ENCODE measurements at regions not wholly inside any gene's neighbourhood (a gene's known extent, or its start where the extent isn't known, plus 50 kb on each side); places are given as distances from the start of the nearest gene placed in this dataset.

DNA sequence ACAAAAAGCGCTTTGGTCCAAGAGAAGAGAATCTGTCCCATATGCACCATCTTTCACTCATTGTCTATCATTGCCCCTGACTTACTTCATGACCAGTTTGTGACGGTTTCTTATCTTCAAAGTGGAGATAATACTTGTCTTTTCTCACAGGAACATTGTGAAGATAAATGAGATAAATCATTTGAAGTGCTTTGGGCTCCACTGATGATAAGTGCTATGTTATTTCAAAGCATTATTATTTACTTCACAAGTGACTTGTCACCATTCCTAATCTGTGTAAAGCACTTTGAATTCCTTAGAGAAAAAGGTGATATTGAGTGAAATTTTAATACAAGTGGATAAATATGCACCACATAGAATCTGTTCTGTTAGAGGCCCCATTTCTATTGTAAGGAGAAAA is 731.6 kb upstream of the PTBP2 start:
- DNase-seq (ENCODE audit: low read depth in 2 of 2): no peak

DNA sequence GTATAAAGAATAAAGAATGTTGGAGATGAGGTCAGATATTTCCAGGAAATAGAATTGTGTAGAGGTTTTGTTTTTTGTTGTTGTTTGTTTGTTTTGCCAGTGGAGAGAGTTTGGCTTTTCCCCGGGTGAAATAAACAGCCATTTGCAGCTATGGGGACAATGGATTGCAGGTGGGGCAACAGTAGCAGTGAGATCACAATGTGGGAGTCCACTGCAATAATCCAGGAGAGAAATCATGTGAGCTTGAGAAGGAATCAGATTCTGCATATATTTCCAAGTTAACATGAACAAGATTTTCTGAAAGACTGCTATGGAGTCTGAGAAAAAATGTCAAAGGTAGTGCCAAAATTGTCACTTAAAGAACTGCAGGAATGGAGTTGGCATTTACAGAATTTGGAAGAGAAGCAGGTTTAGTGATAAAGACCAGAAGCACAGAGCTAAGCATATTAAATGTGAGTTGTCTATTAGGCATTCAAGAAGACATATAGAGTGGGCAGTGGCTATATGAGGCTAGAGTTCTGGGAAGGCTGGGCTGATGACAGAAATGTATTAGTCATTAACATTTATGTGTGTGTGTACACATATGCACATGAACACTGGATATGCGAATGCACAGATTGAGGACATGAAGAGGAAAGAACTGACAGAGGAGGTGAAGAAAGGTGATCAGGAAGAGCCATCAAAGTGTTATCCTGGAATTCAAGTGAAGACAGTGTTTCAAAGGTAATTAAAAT is 729.6 kb upstream of the PTBP2 start:
- no peak for DNase-seq (ENCODE audit: low read depth in 2 of 2)

DNA sequence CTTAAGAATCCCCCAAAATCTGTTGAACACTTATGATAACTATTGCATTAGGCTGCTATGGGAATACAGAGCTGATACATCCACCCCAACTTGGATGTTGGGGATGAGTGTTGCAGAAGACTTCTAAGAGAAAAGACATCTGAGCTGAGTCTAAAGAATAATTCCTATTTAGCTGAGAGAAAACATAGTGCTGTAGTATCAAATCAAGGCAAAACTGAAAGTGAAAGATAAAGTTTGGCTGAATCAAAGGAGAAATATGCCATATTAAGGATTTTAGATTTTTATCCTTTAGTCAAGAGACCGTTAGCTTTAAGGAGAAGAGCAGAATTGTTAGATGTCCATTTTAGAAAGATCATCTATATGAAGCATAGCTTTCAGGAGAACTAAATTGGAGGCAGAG is 726.9 kb upstream of the PTBP2 start:
- no peak for DNase-seq (ENCODE audit: low read depth in 2 of 2)

DNA sequence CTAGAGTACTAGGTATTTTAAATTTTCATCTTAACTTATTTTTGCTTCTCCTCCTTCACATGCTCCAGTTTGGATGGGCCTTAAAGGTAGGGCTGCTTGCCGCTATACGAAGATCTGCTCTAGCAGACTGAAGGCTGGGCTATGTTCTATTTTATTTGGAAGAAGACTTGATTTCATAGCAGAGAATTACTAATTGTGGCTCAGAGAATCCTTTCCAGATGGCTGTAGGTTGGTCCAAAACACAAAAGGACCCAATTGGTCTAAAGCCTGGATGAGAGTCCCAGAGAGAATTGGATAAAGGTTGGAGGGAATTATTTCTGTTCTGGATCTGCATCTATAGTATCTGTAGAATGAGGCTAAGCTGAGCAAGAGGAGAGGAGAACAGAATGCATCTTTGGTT is 719.4 kb upstream of the PTBP2 start:
- no peak for DNase-seq (ENCODE audit: low read depth in 2 of 2)

DNA sequence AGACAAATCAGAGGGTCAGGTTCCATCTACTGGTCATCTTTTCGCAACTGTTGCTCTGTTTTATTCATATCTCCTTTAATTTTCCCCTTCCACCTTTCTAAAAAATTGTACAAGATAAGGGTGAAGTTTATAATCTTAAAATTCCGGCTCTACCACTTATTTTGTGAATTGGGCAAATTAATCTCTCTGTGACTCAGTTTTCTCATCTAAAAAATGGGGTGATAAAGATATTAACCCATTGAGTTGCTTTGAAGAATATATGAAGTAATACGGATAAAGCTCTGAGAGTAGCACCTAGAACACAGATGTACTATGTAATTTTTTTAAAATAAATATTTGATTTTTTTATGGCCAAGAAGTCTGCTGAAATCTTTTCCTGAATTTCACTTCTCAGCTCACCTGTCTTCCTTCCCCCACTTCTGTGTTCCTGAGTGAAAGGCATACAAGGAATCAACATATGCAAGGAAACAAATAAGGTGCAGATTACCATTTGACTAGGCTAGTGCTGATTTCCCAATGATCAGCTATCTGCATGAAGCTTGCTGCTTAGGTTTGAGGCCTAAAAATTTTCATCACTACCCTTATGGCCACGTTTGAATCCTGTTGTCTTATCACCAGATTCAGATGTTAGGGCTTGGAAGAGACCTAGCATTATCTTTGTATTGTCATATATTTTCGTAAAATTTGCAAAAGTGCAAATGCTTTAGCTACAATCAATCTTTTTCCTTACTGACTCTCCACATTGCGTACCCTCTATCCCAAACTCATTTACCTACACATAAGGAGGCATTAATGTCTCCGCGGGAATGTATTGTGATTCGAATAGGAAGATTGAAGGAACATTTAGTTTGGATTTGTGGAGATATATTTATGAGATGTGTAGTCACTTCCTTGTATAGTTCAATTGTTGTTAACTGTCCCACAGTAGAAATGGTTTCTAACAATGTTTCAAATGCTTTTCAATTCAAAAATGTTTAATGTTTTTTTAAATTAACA is 718.3 kb upstream of the PTBP2 start:
- no peak for DNase-seq (ENCODE audit: low read depth in 2 of 2)

DNA sequence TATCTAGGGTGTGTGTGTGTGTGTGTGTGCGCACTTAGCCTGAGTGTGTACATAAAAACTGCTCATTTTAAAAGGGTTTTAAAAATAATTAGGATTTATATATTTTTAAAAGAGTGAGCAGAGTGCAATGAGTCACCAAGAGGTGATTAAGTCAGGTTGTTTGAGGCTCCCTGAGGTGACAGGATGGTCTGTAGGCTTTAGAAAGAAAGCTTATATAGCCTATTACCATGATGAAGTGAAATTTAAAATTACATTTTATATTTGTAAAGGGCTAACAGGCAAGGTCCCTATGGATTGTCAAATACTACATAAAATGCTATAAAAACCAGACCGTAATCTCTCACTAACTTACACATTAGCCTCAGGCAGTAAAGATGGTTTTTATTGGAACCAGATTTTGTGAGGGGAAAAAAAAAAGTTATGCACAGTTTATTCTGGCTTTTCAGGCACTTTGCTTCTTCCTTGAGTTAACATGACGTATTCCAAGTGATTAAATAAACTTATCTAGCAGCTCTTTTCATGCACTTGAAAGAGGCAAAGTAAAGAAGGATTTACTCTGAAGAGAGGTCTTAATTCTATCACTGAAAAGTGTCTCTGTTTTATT is 711.7 kb upstream of the PTBP2 start:
- no peak for DNase-seq (ENCODE audit: low read depth in 2 of 2)

DNA sequence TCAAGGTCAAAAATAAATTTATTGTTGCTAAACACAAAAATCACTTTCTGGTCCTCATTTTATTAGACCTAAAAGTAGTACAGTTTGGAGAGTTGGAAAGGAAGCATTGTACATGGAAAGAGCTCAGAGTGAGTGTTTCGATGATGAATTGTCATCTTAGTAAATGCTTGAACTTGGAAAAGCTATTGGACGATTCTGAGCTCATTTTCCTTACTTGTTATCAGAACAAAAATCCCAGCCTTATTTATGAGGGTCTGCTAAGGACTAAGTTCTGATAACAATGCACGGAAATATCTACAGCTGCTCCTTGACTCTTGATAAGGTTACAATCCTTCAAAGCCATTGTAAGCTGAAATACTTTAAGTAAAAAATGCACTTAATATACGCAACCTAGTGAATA is 710.0 kb upstream of the PTBP2 start:
- DNase-seq (ENCODE audit: low read depth in 2 of 2): no peak

DNA sequence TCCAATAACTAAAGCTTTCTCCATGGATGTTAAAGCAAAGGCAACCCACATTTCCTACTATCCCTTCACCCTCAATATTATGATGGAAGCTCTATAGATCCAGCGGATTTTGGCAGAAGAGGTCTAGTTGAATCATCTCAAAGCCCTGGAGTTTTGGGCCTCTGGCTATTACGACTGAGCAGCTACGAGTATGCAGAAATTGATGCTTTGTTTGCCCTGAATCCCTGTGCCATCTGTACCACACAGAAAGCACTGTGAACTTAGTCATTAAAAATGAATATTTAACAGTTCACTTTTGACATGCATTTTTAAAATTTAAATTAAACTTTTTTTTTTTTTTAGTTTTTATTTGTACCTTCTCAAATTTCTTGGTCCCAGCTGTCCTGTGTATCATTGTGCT is 705.4 kb upstream of the PTBP2 start:
- no peak for DNase-seq (ENCODE audit: low read depth in 2 of 2)

DNA sequence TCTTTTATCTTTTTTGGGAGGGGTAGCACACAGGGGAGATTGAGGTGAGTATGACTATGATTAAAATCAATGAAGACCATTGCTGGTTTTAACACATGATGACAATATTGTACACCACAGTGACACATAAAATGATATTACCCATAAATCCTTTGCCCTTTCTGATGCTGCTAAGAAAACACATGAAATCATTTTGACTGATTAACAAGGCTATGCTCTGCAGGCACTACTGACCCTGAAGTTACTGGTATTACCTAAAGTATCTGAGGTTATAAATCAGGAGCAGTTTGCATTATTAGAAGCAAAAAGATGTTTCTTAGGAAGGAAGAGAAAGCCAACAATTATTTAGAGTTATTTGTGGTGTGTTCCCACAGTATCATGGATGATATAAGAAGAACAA is 701.2 kb upstream of the PTBP2 start:
- no peak for DNase-seq (ENCODE audit: low read depth in 2 of 2)

DNA sequence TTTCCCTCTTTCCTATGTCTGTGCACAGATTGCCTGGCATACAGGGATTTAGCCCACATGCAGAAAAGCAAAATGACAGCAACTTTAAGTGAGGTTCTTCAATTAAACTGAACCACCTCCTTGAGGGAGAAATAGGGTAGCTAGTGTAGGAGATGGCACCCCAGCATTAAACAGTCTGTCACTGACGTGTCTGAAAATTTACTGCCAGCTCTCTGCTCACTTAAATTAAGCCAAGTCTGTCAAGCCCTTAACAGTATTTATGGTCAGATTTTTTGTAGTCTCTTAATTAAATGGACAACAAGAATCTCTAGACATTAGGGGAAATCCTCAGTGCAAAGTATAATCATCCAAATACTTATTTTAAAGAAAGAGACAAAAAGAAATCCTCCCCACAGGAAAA is 696.5 kb upstream of the PTBP2 start:
- DNase-seq (ENCODE audit: low read depth in 2 of 2): no peak

DNA sequence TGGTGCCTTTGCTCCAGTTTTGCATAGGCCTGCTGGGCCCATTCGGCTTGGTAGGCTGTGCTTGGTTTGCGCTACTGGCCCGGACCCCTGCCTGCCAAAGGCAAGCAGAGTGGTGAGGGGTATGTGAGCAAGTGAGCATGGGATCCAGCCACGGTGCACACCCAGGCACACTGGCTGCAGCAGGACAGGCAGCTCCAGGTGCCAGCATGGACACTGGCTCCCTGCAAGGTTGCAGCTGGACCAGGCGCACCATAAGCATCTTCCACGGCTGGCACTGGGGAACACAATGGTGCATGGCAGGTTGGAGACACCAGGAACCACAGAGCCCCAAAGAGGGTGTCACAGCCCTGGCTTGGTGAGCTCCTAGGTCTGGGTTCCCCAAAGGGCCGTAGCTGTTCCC is 693.5 kb upstream of the PTBP2 start:
- DNase-seq (ENCODE audit: low read depth in 2 of 2): no peak

DNA sequence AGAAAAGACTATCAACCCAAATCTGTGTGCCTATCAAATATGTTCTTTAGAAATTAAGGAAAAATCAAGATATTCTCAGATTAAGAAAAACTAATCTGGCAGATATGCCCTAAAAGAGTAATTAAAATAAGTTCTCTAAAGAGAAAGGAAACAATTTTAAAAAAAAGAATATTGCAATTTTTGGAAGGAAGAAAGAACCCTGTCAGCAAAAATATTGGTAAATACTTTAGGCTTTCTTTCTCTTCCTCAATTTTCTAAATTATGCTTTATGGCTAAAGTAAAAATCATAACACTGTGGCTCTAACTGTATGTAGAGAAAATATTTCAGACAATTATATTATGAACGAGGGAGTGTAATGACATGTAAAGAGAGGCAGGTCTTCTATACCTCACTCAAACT is 691.3 kb upstream of the PTBP2 start:
- no peak for DNase-seq (ENCODE audit: low read depth in 2 of 2)

DNA sequence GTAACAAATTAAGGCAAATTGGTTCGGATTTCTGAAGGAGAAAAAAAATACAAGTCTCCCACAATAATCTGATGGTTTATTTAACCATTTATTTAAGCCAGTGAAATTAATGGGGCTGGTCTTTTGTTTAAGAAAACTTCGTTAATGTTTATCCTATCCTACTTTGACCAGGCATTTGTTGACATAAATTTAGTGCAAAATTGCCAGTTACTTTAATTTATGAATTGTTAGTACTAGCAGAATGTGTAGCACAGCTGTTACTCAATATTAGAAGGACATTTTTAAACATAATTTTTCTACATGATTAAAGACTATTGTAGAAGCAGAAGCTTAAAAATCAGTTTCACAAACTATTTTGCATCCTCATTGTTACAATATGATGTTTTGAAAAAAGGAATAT is 687.6 kb upstream of the PTBP2 start:
- no peak for DNase-seq (ENCODE audit: low read depth in 2 of 2)

DNA sequence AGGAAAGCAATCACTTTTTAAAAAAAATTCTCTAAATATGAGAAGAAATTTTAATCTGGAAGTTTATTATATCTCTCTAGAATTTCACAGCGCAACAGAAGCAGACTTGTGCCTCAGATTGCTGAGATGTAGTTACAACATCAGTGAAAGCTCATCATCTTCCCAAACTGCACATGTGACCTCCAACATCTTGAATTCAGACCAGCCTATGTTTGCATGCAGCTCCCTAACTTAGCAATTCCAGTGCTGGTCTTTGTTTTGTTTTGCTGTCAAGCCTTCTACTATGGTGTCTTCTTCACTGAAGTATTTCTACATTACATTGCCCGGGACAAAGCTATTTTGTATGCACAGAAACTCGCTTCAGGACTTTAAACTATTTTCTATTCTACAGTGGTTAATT is 684.8 kb upstream of the PTBP2 start:
- no peak for DNase-seq (ENCODE audit: low read depth in 2 of 2)

DNA sequence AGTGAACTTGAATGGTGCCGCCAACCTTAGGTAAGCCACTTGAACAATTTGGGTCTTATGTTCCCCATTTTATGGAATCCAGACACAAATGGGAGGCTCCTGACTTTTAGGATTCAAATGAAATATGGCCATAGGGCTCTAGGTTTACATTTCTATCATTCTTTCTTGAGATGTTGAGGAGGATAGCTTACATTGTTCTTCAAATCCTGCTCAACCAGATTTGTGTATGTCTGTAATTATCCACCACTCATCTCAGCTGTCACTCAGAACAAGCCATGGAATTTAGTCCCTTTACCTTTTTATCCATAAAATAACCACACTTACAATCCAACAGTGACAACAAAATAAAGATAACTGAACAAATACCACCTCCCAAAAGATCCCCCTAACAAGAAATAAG is 682.9 kb upstream of the PTBP2 start:
- no peak for DNase-seq (ENCODE audit: low read depth in 2 of 2)

DNA sequence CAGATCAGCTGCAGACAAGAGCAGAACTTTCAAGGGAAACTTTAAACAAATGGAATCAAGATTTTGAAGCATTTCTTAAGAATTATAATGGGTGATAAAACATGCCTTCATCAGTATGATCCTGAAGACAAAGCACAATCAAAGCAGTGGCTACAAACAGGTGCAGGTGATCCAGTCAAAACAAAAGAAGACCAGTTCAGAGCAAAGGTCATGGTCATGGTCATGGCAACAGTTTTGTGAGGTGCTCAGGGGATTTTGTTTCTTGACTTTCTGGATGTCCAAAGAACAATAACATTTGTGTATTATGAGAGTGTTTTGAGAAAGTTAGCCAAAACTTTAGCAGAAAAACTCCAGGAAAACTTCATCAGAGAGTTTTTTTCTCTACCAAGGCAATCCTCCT is 681.7 kb upstream of the PTBP2 start:
- DNase-seq (ENCODE audit: low read depth in 2 of 2): no peak

DNA sequence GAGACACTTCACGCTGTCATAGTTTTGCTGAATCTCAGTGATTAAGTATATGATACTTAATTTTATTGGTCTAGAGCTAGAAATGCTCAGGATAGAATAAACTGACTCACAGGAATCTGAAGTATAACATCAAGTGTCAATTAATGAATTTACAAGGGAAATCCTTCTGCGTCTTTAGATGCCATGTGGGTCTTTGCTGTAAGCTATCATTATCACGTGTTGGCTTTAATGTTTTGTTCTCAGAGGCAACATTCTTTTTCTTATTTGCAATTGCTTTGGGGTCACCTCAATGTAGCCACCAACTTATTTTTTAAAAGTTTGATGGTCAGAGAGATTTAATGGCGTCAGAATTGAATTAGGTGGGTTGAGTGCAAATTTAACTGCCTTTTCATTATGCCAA is 680.1 kb upstream of the PTBP2 start:
- no peak for DNase-seq (ENCODE audit: low read depth in 2 of 2)

DNA sequence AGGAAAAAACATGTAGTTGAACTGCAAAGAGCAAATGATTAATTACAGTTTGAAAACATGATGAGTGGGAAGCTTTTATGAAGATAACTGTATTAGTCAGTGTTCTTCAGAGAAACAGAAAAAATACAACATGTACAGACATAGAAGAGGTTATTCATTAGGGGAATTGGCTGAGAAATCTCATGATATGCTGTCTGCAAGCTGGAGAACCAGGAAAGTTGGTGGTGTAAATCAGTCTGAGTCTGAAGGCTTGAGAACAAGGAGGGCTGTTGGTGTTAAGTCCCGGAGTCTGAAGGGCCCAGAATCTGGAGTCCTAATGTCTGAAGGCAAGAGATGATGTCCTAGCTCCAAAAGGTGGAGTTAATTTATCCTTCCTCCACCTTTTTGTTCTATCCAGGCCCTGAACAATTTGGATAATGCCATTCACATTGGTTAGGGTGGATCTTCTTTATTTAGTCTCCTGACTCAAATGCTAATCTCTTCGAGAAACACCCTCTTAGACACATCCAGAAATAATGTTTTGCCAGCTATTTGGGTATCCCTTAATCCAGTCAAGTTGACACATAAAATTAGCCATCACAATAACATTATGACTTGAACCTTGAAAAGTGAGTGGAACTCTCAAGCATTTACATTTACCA is 672.9 kb upstream of the PTBP2 start:
- no peak for DNase-seq (ENCODE audit: low read depth in 2 of 2)

DNA sequence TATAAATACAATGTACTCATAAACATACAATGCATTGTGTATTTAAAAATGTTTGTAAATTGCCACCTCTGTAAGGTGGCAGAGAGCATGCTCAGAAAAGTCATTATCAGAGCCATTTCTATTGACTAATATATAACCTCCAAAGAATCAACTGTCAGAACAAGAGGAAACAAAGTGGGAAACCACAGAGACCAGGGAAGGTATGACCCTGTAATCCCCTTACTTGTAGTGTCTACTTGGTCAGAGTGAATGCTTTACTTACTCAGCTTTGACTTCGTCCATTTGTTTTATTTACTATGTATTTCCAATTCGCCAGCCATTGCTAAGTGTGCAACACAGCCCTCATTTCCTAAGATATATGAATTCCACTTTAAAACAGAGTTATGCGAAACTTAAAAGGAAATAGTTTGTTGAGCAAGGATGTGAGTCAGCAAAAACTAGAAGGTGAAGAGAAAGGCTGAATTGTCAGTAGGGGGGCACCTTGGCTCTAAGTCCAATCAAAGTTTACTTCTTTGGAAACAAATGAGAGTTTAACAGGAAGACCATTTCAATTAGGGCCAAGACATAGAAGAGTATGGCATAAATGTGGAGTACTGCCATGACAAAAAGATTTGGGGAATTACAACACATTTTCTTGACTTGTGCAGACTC is 671.7 kb upstream of the PTBP2 start:
- DNase-seq (ENCODE audit: low read depth in 2 of 2): no peak

DNA sequence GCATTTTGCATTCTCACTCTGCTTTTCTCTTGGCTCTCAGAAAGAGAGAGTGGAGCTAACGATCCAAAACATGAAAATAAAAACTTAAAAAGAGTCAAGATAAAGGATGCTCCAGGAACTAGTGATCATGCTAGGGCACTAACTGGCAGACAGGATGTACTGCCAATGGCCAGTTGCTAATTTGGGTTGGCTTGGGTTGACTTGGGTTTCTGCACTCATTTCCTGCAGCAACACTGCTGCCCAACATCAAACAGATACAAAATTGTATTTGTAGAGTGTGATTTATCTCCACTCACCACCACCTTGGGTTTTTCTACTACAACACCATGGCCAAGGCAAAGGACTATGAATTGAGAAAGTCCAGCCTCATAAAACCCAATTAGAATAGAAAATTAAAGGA is 662.3 kb upstream of the PTBP2 start:
- no peak for DNase-seq (ENCODE audit: low read depth in 2 of 2)

DNA sequence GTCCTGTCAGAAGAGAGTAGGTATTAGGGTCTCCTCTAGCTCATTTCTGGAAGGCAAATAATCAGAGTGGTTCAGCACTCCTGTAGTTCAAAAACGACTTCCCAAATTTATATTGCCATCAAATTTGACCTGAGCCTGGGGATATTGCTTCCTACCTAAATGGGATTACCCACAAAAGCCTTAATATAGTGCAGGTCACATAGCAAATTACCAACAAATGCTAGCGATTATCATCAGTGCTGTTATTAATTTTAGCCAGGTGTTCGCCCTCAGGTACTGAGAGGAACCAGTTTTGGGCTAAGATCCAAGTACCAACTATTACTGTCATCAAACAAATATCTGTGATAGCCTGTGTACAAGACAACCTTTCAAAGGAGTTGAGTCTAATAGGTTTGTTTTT is 661.8 kb upstream of the PTBP2 start:
- DNase-seq (ENCODE audit: low read depth in 2 of 2): no peak

DNA sequence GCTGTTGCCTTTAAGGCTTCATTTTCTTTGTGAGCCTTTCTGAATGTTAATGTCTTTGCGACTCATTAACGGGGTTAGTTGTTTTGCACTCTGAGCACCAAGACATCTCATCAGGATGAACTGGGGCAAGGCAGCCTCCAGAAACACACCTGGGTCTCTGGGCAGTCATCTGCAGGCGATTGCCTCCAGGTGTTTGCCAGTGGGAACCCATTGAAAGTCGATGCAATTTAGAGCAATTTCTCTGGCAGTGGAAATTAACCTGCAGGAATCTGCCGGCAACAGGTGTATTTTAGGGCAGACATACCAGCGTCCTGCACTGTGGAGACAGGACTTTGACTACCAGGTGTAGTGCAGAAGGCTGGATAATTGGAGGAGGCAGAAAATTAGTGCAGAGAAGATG is 661.0 kb upstream of the PTBP2 start:
- DNase-seq (ENCODE audit: low read depth in 2 of 2): no peak

All from stimulated activated CD8-positive, alpha-beta memory T cell treated with anti-CD3 and anti-CD28 coated beads, Interleukin-15, amount 100 ng/mL, for 48 hours (primary cell).